GM18511 (cell line): ENCODE measurements at regions not wholly inside any gene's neighbourhood (a gene's known extent, or its start where the extent isn't known, plus 50 kb on each side); places are given as distances from the start of the nearest gene placed in this dataset.

Experiments
- ATAC-seq: cut with Tn5 transposase; IDR thresholded peaks from one replicate; pipeline ENCODE4 v1.9.1; 2021; ENCODE audit warnings: mild to moderate bottlenecking, moderate library complexity; ENCODE audit not compliant: unreplicated experiment

DNA sequence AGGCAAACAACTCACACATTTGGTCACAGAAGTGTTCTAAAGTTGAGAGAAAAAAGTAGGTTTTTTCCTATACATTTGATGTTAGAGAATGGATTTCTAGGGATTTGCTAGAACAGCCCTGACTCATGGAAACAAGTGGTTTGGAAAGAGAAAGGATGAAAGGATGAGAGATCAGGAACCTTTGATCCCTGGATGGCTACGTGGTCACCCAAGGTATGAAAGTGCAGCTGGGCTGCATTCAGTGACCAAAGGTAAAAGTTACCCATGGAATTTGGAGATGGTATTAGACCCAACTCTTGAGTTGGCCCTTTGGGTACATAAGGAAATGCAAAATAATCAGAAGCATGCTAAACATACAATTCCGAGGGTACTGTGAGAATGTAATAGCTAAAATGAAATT is 61.3 kb upstream of the SPIN1 start:
- no peak for ATAC-seq

GRCh38 chr9:88326015-88326414 is 62.2 kb upstream of the SPIN1 start:
- no peak for ATAC-seq

DNA sequence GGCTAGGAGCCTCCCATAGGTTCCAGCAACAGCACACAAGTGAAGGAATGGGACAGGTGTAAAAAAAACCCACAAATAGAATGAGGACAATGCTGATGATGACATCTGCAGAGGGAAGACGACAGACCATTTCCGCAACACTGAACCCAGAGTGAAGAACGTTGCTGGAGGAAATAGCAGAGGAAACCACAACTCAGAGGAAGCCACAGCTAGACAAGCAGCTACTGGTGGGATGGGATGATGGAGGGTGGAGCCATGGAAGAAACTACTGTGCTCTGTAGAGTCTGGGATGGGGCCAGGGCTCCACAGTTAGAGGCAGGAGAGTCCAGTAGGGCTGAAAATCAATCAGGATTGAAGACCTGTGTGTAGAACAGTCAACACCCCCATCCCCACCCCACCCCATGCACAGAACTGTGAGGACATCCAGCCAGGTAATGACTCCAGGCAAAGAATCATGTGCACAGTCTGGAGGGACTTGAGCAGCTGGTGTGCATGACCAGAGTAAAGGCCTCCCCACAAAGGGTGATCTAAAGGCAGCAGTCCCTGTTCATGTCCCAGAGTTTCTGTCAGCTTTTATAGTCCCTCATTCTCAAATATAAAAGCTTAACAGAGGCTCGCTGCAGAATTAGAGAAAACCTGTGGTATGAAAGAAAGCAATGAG is 65.2 kb upstream of the SPIN1 start:
- no peak for ATAC-seq

DNA sequence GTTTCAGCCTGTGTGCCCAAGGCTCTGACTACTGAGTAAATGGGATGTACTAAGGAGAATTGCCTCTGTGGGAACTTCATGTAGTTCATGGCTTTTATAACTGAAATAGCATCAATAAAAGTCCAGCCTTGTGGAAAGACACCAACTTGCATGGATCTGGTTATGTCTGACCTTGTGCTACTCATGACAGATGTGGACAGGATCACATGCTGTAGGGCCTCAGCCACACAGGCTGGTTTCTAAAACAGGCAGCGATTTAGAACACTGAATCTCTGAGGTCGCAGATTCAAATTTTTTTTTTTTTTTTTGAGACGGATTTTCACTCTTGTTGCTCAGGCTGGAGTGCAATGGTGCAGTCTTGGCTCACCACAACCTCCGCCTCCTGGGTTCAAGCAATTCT is 66.5 kb upstream of the SPIN1 start:
- ATAC-seq, result no peak

DNA sequence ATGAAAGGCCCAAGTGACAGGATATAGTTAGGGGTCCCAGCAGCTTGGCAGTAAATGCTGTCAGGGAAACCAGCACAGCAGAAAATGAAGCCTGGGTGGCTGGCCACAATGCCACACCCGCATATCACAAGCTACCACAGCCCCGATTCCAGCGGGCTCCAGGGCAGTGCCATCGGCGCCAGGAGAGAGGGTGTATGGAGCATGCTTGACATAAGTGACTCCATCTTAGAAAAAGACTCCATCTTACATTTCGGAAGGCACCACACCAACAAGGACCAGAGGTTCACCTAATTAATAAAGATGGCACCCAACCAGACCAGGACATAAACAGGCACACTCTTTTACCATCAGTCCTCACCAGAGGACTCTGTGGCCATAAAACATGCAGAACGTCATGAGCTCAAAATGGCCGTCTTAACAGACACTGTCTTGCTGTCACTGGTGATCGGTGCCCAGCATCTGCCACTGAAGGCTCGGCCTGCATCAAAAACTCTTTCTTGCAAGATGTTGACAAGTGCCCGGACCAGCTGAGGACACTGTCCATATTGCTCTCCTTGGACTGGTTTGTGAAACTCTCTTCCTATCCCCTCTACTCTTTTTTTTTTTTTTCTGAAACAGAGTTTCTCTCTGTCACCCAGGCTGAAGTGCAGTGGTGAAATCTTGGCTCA is 67.4 kb upstream of the SPIN1 start:
- no peak for ATAC-seq

GRCh38 chr9:88319936-88320747 is 68.1 kb upstream of the SPIN1 start:
- ATAC-seq, result no peak

- no peak for ATAC-seq
Observed at GRCh38 chr9:88313364-88314220, 74.7 kb upstream of the SPIN1 start.

DNA sequence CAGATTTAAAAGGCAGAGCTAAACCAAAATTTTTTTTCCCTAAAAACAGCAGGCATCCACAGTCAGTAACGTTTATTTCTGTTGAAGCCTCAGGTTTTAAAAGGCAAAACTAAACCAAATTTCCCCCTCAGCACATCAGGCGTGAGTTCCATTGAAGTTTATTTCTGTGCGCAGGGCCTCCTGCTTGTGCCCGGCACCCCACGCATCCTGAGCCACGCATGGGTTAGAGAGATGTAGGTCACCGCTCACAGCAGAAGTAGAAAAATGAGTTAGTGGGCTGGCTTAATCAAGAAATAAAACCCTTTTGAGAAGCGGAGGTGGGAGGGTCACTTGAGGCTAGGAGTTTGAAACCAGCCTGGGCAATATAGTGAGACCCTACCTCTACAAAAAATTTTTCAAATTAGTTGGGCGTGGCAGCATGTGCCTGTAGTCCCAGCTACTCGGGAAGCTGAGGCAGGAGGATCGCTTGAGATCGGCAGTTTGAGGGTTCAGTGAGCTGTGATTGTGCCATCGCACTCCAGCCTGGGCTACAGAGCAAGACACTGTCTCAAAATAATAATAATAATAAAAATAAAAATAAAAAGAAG is 75.6 kb upstream of the SPIN1 start:
- no peak for ATAC-seq

GRCh38 chr9:88312045-88312444 is 76.2 kb upstream of the SPIN1 start:
- no peak for ATAC-seq

GRCh38 chr9:88310310-88310980 is 77.8 kb upstream of the SPIN1 start:
- no peak for ATAC-seq

DNA sequence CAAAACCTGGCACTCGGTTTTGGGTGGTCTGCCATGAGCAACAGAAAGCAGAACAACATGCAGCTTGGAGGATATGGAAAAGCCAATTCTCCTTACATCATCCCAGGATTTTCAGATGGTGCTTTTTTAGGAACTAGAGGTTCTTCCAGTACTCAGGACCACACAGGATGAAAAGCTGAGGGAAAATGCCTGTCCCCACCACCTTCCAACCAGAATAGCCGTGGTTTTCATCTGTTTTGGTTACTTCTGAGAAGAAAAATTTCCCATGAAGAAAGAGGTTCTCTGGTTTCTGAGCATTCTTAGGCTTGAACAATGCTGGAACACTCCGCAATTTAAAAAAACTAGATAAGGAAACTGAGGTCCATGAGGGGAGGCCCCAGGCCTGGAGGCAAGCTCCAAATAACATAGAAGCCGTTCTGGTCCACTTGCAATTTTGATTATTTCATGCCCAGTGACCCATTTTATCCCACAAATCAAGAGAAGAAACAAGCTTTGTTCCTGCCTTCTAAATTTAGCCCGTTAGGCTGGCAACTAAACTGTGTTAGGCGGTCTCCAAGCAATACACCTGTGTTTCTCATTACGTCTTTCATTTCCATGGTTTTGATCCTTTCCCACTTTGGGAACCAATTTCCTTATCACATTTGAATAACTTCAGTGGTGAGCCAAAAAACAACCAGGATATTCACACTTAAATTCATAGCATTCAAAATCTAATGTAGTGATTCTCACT is 79.2 kb upstream of the SPIN1 start:
- ATAC-seq, result no peak

- no peak for ATAC-seq
Observed at GRCh38 chr9:88307136-88307535, 81.1 kb upstream of the SPIN1 start.

GRCh38 chr9:88303721-88304451 is 84.4 kb upstream of the SPIN1 start:
- peak; percentile 84 for ATAC-seq

- no peak for ATAC-seq
Observed at GRCh38 chr9:88302579-88303324, 85.5 kb upstream of the SPIN1 start.

- ATAC-seq, result no peak
Observed at GRCh38 chr9:88300556-88300955, 87.7 kb upstream of the SPIN1 start.

DNA sequence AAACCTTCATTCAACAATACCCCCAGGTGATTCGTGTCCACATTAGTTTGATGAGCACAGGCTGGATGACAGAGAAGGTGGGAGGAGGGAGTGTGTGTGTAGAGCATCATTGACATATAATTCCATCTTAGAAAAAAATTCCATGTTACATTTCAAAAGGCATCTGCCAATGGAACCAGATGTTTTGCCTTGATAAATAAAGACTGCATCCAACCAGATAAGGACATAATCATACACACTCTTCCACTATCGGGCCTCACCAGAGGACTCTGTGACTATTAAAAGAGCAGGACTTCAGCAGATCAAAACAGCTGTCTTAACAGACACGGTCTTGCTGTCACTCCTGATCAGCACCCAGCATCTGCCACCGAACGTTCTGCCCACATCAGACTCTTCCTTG is 96.4 kb upstream of the SPIN1 start:
- no peak for ATAC-seq

GRCh38 chr9:88291056-88291455 is 97.2 kb upstream of the SPIN1 start:
- ATAC-seq, result no peak

DNA sequence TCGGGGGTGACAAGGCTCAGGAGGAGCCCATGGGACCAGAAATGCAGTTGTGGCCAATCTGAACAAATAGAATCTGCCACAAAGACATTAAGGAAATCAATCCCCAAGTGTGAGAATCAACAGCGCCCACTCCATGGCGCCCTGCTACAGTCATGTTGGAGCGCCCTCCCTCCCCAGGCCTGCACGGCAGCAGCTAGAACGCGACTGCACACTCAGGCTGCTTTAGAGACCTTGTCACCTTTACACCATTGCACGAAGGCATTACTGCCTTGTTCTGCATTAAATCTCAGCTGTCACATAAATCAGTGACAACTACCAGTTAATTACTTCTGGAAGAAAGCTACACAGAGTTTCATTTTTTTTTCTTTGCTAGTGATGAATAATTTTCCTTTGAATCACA is 98.7 kb upstream of the SPIN1 start:
- ATAC-seq, result no peak
